SK-N-SH (cell line): ENCODE measurements at regions not wholly inside any gene's neighbourhood (a gene's known extent, or its start where the extent isn't known, plus 50 kb on each side); places are given as distances from the start of the nearest gene placed in this dataset.

Source experiments
- EP300 ChIP-seq, 2 experiments: IDR thresholded peaks; 2 replicates each; pipeline versions ENCODE4 v1.4.0 to v1.6.1; 2012; ENCODE audit warnings: borderline replicate concordance in 1 of 2, low read depth in 1 of 2, low read length in 1 of 2
- EZH2phosphoT487 ChIP-seq: fragments of 200-600 bp; sonication (generic); IDR thresholded peaks from 2 replicates; pipeline ENCODE4 v1.6.1; 2017; ENCODE audit warnings: low read depth, mixed run types, mild to moderate bottlenecking, antibody characterized with exemption, moderate library complexity, borderline replicate concordance
- MEF2A ChIP-seq: IDR thresholded peaks from 2 replicates; pipeline ENCODE4 v1.4.0; 2012; ENCODE audit warnings: low read depth, borderline replicate concordance
- MXI1 ChIP-seq: IDR thresholded peaks from 2 replicates; pipeline ENCODE4 v1.6.1; 2012; ENCODE audit warnings: mild to moderate bottlenecking, low read depth, low read length, improper control_type of control experiment
- RCOR1 ChIP-seq: fragments of 150-350 bp; IDR thresholded peaks from 2 replicates; pipeline ENCODE4 v1.6.1; 2017; ENCODE audit warnings: antibody characterized with exemption, low read length
- TAF1 ChIP-seq: IDR thresholded peaks from 2 replicates; pipeline ENCODE4 v1.6.1; 2012; ENCODE audit warnings: low read depth, mild to moderate bottlenecking, low read length, moderate library complexity, borderline replicate concordance
- YY1 ChIP-seq: IDR thresholded peaks from 2 replicates; pipeline ENCODE4 v1.4.0; 2012; ENCODE audit warnings: low read depth, mild to moderate bottlenecking
- TF ChIP-seq, protein P1 (sequence below): IDR thresholded peaks from 2 replicates; pipeline ENCODE4 v1.4.0; 2012; ENCODE audit warnings: low read depth, borderline replicate concordance
- TF ChIP-seq, protein P2 (sequence below): fragments of 200-600 bp; sonication (generic); IDR thresholded peaks from 2 replicates; pipeline ENCODE4 v1.6.1; 2017; ENCODE audit warnings: antibody characterized with exemption, mild to moderate bottlenecking, moderate library complexity
- TF ChIP-seq, protein P3 (sequence below): fragments of 150-350 bp; IDR thresholded peaks from 2 replicates; pipeline ENCODE4 v1.6.1; 2017; ENCODE audit warnings: antibody characterized with exemption, low read length, low read depth, borderline replicate concordance
- TF ChIP-seq, protein P4 (sequence below): IDR thresholded peaks from 2 replicates; pipeline ENCODE4 v1.4.0; 2012; ENCODE audit warnings: low read depth
- TF ChIP-seq, protein P5 (sequence below): IDR thresholded peaks from 2 replicates; pipeline ENCODE4 v1.6.1; 2012; ENCODE audit warnings: mild to moderate bottlenecking, low read depth, low read length, moderate library complexity

DNA sequence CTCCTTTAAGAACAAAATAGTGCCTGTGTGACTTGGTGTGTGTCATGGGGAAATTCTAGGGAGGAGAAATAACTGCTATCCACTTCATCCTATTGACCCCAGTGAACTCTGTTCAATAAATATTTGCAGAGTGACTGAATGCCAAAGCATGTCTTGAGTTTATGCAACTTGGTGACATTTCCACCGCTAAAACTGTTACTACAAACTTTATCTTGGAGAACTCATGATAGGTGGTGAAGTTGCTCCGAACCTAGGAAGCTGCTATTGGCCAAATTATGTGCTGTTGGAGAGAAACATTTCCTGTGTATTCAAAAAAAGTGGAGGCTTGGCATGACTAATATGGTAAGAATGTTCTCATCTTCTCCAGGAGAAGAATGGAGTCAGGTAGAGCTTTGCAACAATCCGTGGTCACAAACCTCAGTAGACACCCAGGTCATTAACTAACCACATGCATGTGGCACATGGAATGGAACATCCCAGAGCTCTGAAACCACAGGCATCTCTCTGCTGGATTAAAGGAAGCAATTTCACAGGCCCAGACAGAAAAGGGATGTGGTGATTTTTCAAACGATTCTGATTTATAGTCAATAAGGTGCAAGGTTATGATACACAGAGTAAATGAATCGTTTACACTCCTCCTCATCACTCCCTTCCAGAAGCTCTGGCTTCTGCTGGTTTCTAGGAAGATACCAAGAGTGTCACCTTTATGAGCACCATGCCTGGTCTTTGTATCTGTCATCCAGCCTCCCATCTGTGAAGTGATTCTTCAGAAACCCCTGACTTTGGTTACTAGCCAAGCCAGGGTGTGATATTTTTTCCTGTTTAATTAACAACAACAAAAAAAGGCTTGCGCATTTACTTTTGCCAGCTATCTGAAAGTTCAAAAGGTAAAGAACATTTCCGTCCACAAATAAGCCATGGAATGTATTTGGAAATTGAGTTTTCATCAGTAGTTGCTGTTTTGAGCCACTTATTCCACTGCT lies 361.1 kb downstream of the TGFB2 start:
- TF ChIP-seq, protein P1, sequence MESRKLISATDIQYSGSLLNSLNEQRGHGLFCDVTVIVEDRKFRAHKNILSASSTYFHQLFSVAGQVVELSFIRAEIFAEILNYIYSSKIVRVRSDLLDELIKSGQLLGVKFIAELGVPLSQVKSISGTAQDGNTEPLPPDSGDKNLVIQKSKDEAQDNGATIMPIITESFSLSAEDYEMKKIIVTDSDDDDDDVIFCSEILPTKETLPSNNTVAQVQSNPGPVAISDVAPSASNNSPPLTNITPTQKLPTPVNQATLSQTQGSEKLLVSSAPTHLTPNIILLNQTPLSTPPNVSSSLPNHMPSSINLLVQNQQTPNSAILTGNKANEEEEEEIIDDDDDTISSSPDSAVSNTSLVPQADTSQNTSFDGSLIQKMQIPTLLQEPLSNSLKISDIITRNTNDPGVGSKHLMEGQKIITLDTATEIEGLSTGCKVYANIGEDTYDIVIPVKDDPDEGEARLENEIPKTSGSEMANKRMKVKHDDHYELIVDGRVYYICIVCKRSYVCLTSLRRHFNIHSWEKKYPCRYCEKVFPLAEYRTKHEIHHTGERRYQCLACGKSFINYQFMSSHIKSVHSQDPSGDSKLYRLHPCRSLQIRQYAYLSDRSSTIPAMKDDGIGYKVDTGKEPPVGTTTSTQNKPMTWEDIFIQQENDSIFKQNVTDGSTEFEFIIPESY = no peak
- TF ChIP-seq, protein P2, sequence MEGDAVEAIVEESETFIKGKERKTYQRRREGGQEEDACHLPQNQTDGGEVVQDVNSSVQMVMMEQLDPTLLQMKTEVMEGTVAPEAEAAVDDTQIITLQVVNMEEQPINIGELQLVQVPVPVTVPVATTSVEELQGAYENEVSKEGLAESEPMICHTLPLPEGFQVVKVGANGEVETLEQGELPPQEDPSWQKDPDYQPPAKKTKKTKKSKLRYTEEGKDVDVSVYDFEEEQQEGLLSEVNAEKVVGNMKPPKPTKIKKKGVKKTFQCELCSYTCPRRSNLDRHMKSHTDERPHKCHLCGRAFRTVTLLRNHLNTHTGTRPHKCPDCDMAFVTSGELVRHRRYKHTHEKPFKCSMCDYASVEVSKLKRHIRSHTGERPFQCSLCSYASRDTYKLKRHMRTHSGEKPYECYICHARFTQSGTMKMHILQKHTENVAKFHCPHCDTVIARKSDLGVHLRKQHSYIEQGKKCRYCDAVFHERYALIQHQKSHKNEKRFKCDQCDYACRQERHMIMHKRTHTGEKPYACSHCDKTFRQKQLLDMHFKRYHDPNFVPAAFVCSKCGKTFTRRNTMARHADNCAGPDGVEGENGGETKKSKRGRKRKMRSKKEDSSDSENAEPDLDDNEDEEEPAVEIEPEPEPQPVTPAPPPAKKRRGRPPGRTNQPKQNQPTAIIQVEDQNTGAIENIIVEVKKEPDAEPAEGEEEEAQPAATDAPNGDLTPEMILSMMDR = no peak
- TF ChIP-seq, protein P3, sequence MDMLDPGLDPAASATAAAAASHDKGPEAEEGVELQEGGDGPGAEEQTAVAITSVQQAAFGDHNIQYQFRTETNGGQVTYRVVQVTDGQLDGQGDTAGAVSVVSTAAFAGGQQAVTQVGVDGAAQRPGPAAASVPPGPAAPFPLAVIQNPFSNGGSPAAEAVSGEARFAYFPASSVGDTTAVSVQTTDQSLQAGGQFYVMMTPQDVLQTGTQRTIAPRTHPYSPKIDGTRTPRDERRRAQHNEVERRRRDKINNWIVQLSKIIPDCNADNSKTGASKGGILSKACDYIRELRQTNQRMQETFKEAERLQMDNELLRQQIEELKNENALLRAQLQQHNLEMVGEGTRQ = no peak
- no peak for TF ChIP-seq YY1
- peak; percentile 7 to 88; a peak in 3 of 4 replicates for TF ChIP-seq EP300 (IDR thresholded peaks at IDR 0.05; ENCODE audit: borderline replicate concordance in 1 of 2, low read depth in 1 of 2, low read length in 1 of 2)
- no peak for TF ChIP-seq RCOR1
- TF ChIP-seq, protein P4, sequence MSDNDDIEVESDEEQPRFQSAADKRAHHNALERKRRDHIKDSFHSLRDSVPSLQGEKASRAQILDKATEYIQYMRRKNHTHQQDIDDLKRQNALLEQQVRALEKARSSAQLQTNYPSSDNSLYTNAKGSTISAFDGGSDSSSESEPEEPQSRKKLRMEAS = peak; percentile 81
- no peak for TF ChIP-seq MEF2A
- TF ChIP-seq, protein P5, sequence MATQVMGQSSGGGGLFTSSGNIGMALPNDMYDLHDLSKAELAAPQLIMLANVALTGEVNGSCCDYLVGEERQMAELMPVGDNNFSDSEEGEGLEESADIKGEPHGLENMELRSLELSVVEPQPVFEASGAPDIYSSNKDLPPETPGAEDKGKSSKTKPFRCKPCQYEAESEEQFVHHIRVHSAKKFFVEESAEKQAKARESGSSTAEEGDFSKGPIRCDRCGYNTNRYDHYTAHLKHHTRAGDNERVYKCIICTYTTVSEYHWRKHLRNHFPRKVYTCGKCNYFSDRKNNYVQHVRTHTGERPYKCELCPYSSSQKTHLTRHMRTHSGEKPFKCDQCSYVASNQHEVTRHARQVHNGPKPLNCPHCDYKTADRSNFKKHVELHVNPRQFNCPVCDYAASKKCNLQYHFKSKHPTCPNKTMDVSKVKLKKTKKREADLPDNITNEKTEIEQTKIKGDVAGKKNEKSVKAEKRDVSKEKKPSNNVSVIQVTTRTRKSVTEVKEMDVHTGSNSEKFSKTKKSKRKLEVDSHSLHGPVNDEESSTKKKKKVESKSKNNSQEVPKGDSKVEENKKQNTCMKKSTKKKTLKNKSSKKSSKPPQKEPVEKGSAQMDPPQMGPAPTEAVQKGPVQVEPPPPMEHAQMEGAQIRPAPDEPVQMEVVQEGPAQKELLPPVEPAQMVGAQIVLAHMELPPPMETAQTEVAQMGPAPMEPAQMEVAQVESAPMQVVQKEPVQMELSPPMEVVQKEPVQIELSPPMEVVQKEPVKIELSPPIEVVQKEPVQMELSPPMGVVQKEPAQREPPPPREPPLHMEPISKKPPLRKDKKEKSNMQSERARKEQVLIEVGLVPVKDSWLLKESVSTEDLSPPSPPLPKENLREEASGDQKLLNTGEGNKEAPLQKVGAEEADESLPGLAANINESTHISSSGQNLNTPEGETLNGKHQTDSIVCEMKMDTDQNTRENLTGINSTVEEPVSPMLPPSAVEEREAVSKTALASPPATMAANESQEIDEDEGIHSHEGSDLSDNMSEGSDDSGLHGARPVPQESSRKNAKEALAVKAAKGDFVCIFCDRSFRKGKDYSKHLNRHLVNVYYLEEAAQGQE = no peak
- no peak for TF ChIP-seq EZH2phosphoT487
- no peak for TF ChIP-seq MXI1
- TF ChIP-seq TAF1 = no peak
